WI38 (cell line): ENCODE measurements at regions not wholly inside any gene's neighbourhood (a gene's known extent, or its start where the extent isn't known, plus 50 kb on each side); places are given as distances from the start of the nearest gene placed in this dataset.
"Not testable (repeated sequence)": the region's sequence is repeated elsewhere in the genome, so short reads cannot be mapped to it uniquely, and the experiment has no call there.

Experiments
- H3K4me3 ChIP-seq: 2 replicates; pipeline ENCODE4 v1.5.1; 2011; ENCODE audit warnings: low read depth, mild to moderate bottlenecking, control low read depth, low read length
- CTCF ChIP-seq: IDR thresholded peaks from 2 replicates; pipeline ENCODE4 v1.5.1; 2012; ENCODE audit warnings: low read depth, mild to moderate bottlenecking, control low read depth, low read length

- TF ChIP-seq CTCF: no peak
- H3K4me3 ChIP-seq: no peak overlapping the region
Measured at GRCh38 chrX:13955975-13956374, 73.7 kb downstream of the GEMIN8 start.

GRCh38 chrX:13955095-13955647, 74.5 kb downstream of the GEMIN8 start:
- H3K4me3 ChIP-seq: no peak overlapping the region
- no peak for TF ChIP-seq CTCF

GRCh38 chrX:13952581-13952980, 77.1 kb downstream of the GEMIN8 start:
- no peak for TF ChIP-seq CTCF
- H3K4me3 ChIP-seq: no peak overlapping the region

GRCh38 chrX:13946223-13946622, 83.5 kb downstream of the GEMIN8 start:
- not testable (repeated sequence) for H3K4me3 ChIP-seq

GRCh38 chrX:13945787-13946186, 83.9 kb downstream of the GEMIN8 start:
- H3K4me3 ChIP-seq: not testable (repeated sequence)

GRCh38 chrX:13940671-13941070, 89.0 kb downstream of the GEMIN8 start:
- H3K4me3 ChIP-seq: no peak overlapping the region
- TF ChIP-seq CTCF: no peak

GRCh38 chrX:13939741-13940597, 89.7 kb downstream of the GEMIN8 start:
- H3K4me3 ChIP-seq: no peak overlapping the region
- no peak for TF ChIP-seq CTCF

GRCh38 chrX:13938829-13939530, 90.7 kb downstream of the GEMIN8 start:
- no peak overlapping the region for H3K4me3 ChIP-seq

More at GRCh38 chrX:13938829-13939530, 90.7 kb downstream of the GEMIN8 start:
- TF ChIP-seq CTCF: no peak
